Activated CD4-positive, CD25-positive, alpha-beta regulatory T cell treated with anti-CD3 and anti-CD28 coated beads, Interleukin-2, amount 50 U/mL, for 72 hours (primary cell): ENCODE measurements at regions not wholly inside any gene's neighbourhood (a gene's known extent, or its start where the extent isn't known, plus 50 kb on each side); places are given as distances from the start of the nearest gene placed in this dataset.

Experiments
- DNase-seq: peaks from one replicate; pipeline ENCODE4 v3.0.0; 2021

DNA sequence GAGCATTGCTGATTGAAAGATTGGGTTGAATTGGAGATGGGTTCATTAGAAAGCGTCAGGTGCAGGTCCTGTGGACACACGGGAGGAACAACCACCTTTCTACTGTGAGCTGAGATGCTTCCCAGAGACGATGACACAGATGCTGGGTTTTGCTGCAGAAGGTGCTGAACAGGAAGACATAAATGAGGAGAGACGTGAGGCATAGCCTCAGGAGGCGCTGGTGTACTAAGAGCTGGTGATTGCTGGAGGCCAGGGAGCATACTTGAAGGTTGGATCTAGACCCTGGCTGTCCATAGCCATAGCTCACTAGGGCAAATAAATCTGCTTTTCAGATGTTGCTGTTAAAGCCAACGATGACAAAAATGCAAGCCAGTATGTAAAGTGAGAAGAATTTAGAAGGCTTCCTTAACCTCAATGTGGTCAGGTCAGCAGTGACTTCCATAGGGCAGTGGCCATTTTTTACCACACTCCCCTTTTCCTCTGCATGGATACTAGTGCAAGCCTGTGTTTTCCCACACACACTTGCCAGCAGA lies 153.7 kb downstream of the SOX11 start:
- DNase-seq: no peak

DNA sequence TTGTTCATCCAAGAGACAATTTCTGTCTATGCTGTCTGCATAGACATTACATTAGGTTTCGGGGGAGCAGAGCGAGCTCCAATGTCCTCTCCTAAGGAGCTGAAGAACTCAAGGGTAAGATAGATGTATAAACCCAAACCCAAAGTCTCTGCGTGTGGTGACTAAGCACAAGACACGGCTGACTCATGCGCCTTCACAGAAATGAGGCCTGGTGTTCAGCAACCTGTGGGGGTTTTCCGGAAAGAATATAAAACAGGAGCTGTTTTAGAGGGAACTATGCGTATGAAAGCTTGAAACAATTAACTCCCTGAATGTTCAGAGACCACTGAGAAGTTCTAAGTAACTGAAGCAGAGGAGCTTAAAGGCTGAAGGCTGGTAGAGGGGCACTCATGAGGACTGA lies 154.7 kb downstream of the SOX11 start:
- DNase-seq: no peak

GRCh38 chr2:5849562-5849961 lies 157.4 kb downstream of the SOX11 start:
- no peak for DNase-seq

DNA sequence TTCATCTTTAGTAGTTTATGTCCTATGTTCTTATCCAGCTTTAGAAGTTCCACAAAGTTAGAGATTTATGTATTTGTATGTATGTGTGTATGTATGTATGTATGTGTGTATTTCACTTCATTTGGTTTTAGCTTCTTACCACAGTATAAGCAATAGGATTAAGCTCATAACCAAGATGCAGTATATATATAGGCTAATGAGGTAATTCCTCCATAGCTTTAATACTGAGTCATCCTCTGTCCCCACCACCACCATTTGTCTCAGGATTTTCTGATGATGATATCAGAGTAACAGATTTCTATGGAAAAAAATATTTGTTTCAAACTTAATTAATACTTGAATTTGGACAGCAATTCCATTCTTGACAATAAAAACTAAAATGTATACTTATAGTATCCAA lies 159.2 kb downstream of the SOX11 start:
- no peak for DNase-seq

GRCh38 chr2:5854797-5855196 lies 162.6 kb downstream of the SOX11 start:
- DNase-seq: no peak

- no peak for DNase-seq
Observed at GRCh38 chr2:5867056-5867455, 174.9 kb downstream of the SOX11 start.

DNA sequence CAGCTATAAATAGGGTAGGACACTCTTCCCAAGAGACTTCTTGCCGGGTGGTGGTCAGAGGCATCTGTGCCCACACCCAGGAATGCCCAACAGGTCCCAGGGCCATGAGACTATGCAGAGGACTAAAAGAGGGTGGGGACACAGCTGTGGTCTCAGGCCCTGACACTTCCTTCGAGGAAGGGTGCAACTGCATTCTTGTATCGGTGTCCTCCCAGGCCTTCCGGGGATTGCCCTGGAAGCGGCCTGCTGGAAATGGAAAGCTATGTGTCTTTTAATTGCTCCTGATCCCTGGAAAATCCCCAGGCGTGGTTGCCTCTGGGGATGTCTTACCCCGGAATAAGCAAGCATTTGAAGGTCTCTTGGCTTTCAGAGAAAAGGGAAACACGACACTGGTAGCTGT lies 176.7 kb downstream of the SOX11 start:
- DNase-seq: no peak

- no peak for DNase-seq
Observed at GRCh38 chr2:5869936-5870335, 177.8 kb downstream of the SOX11 start.

DNA sequence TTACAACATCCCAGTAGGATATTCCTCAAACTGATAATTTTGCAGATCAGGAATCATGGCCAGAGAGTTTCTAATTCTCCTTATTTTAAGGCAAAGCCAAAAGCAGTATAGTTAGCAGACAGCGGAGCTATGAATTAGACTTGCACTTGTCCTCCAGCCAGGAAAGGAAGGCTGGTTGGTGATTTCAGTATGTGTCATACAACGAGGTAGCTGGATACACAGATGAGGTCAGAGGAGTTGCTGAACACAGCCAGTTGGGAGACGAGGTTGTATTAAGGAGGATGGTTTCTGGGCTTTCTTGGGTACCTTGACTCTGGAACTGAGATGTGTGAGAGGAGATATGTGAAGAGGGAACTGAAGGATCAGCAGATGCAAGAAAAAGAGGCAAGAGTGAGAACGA lies 185.2 kb downstream of the SOX11 start:
- DNase-seq: no peak

DNA sequence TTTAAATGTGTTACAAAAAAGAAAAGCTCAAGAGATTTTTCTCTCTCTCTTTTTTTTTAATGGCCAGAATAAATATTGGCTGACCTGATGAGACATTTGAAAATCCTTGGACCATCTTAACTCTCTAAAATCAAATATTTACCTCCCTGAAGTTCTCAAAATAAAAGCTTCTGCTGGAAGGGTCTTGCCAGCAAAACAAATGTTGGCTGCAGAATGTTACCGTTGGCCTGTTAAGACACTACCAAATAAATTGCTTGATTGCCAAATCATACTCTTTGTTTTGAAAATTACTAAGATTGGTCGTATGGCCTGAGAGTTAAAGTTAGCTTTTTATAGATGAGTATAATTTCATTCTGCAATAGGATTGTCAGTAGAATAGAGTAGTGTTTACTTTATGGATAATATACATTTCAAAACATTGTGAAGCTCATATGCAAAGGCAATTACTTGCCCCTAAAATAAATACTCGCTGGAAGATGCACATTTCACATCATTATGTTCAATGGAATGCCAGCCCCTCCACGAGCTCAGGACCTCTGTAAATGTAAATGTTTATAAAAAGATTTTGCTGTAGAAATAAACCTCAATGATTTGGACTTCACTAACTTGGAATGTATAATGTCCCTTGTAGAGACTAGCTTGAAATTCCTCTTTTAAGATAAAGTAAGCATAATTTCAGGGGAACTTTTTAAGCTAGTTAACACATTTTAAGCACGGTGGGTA lies 193.4 kb downstream of the SOX11 start:
- DNase-seq: no peak

DNA sequence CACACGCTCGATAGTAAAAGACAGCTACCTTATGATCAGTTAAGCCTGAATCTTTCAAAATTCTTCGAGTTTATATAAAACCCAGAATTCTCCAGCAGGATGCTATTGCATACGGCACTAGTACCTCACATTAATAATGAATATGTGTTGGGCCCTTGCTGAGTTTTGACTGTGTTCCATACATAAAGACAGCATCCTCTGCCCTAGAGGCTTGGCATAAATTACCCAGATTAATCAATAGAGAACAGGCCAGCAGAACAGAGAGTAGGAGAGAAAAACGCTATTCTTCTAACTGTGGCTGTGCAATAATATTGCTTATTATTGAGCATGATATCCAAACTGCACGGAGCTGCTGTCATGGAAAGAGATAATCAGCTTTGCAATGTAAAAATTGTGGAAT lies 194.3 kb downstream of the SOX11 start:
- DNase-seq: no peak

DNA sequence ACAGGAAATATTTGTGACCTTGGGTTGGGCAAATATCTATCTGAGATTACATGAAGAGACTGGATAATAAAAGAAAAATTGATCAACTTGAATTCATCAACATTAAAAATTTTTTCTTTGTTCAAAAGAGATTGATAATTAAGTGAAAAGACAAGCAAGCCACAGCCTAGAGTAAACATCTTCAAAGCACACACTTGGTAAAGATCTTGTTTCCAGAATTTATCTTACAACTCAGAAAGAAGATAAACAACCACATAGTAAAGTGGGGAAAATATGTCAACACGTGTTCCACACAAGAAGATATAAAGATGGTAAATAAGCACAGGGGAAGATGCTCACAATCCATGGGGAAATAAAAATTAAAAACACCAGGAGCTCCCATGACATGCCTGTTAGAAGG lies 195.9 kb downstream of the SOX11 start:
- DNase-seq: no peak

GRCh38 chr2:5889519-5889918 lies 197.3 kb downstream of the SOX11 start:
- no peak for DNase-seq

GRCh38 chr2:5894355-5894754 lies 202.2 kb downstream of the SOX11 start:
- DNase-seq: no peak

- DNase-seq: no peak
Observed at GRCh38 chr2:5895284-5895683, 203.1 kb downstream of the SOX11 start.

DNA sequence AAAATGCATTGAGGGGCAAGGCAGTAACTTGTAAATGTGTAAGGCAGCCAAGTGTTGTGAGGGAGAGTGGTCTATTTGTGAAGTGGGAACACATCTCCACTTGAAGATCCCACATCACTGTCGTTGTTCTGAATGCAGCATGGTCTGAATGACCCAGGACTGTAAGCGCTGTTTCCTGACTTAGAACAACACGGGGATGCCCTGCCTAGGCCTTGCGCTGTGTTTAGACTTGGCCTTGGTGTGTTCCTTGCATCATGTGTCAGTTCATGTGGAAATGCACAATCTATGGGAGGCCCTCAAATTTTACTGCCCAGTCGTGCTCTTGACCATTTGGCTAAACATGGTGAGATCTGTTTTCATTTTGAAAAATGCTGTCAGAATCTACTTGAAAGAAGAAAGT lies 205.1 kb downstream of the SOX11 start:
- DNase-seq: no peak

DNA sequence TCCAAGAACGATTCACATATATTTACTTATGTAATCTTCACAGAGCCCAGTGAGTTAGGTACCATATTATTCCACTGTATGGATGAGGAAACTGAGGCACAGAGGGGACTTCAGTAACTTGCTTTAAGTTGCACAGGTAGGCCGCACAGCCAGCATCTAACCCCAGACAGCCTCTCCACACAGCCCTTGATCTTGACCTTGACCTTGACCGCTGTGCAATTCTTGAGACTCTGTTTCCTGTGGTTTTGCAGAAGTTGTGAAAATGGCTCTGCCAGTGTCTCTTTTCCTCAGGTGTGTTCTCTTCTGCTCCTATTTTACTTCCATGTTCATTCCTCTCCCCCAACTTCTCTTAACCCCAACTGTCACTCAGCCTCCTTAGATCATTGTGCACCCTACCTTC lies 206.5 kb downstream of the SOX11 start:
- no peak for DNase-seq

DNA sequence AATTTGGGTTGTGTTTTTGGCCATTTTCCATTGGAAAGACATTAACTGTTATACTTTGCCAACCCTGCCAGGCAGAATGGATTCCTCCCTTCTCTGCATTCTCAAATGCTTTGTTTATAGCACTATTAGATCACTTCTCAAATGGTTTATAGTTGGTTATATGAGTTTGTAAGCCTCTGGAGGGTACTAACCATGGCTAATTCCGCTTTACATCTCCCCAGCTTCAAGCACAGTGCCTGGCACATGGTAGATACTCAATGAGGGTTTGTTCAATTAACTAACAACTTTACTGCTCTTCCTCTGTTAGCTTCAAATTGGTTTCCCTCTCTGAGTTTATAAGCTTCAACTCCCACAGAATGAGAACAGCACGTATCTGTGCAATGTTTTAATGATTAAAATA lies 213.5 kb downstream of the SOX11 start:
- DNase-seq: no peak

GRCh38 chr2:5908071-5908470 lies 215.9 kb downstream of the SOX11 start:
- no peak for DNase-seq

- no peak for DNase-seq
Observed at GRCh38 chr2:5911718-5912117, 219.5 kb downstream of the SOX11 start.

DNA sequence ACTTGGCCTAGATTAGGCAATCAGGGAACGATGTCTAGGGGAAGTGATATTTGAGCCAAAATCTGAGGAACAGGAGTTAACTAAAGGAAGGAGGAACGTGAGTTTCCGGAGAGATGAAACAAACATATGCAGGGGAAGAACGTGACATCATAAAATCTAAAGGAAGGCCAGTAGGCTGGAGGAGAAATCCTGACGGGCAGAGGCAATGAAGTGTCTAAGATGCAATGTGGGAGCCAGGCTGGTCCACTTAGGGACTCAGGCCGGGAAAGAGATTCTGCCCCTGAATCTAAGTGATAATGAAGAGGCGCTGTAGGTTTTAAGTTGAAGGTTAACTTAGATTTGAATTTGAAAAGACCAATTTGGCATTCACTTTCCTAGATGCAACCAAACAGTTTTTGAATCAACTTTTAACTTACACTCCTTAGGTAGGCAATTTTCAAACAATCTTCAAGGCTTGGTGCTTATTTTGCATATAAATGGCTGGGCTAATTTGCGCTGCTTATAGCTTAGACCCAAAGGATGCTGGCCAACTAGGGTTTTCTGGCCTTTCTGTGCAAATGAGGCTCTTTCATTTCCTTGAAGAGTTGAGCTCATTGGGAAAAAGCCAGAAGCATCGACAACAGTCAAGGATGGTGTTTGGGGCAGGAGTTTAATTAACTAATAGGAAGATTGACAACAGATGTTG lies 221.7 kb downstream of the SOX11 start:
- DNase-seq: no peak

DNA sequence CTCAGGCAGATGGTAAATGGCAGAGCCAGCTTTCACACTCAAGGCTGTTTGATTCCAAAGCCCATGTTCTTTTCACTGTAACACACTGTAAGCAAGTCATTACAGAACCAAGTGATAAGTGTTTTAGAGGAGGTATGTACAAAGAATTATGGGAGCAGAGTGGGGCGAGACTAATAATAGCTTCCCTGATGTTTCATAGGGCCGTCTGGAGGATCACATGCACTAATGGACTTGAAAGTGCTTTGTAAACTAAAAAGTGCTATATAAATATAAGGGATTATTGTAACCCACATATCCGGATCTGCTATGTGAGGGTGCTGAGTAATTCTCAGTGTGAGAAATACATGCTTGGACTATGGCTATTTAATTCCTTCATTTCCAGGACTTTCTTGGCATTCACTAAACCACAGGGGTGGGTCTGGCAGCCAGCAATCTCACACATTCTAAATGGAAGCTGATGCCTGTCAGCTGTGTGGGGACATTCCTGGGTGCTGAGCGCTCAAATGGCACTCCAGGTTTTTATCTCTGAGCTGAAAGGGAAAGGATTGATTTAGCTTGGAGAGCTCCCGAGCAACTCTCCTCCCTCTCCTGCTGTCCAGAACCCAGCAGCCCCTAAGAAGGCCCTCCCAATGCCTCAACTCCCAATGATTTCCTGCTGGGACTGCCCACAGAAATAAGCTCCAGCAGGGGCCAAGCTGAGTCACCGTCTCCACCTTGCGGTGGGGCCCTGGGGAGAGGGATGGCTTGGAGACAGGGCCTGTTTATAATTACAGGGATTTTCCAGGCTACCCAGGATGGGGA lies 222.8 kb downstream of the SOX11 start:
- no peak for DNase-seq

- DNase-seq: no peak
Observed at GRCh38 chr2:5915881-5916310, 223.7 kb downstream of the SOX11 start.
